Thoracic aorta (tissue), 2 donors: ENCODE measurements at regions not wholly inside any gene's neighbourhood (a gene's known extent, or its start where the extent isn't known, plus 50 kb on each side); places are given as distances from the start of the nearest gene placed in this dataset.
"Not testable (repeated sequence)": the region's sequence is repeated elsewhere in the genome, so short reads cannot be mapped to it uniquely, and the experiment has no call there.

ENCODE experiments used
- ATAC-seq: fragments of 150-250 bp; one replicate; pipeline ENCODE4 v1.8.0; 2017; ENCODE audit warnings: low read depth; ENCODE audit not compliant: insufficient number of reproducible peaks, low FRiP score
- DNase-seq: peaks from one replicate; pipeline ENCODE4 v3.0.0-alpha.2; 2020; ENCODE audit warnings: low spot score
- H3K27ac ChIP-seq, 2 donors: fragments of 200-600 bp; sonication (generic); 1 replicate in 1 of 2; 2 replicates in 1 of 2; pipeline ENCODE4 v1.5.1; 2016; ENCODE audit warnings: mild to moderate bottlenecking in 2 of 2, moderate library complexity in 2 of 2
- H3K27me3 ChIP-seq: fragments of 200-600 bp; sonication (generic); replicated peaks from 2 replicates; pipeline ENCODE4 v1.6.0; 2016; ENCODE audit warnings: mild to moderate bottlenecking; ENCODE audit not compliant: insufficient read depth
- H3K36me3 ChIP-seq: fragments of 200-600 bp; sonication (generic); one replicate; pipeline ENCODE4 v1.5.1; 2016
- H3K4me1 ChIP-seq, 2 donors: fragments of 200-600 bp; sonication (generic); 1 replicate in 1 of 2; 2 replicates in 1 of 2; pipeline versions ENCODE4 v1.5.1 to v1.6.0; 2016; ENCODE audit warnings: low read depth in 2 of 2, mild to moderate bottlenecking in 1 of 2; ENCODE audit not compliant: control insufficient read depth in 1 of 2
- H3K4me3 ChIP-seq: fragments of 200-600 bp; sonication (generic); 2 replicates; pipeline ENCODE4 v1.5.1; 2016; ENCODE audit warnings: mild to moderate bottlenecking
- H3K9me3 ChIP-seq: fragments of 200-600 bp; sonication (generic); 2 replicates; pipeline ENCODE4 v1.5.1; 2016
- TF ChIP-seq, protein P1 (sequence below): fragments of 200-600 bp; sonication (generic); IDR thresholded peaks from one replicate; pipeline ENCODE4 v1.5.1; 2019; ENCODE audit warnings: antibody characterized with exemption

DNA sequence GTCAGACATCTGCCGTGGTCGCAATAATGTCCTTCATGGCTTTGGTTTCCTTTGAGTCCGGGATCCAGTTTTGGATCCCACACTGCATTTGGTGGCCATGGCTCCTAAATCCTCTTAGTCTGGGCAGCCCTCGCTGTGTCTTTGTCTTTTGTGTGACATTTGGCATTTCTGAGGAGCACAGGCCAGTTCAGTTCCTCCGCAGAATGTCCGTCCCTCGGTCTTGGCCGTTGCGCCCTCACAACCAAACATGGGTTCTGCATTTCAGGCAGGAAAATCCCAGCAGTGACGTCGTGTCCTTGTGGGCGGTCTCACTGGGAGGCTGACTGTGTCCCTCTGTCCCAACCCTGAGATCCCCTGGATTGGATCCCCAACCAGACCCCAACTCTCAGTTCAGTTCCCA, 172.9 kb upstream of the PPP1R26 start:
- DNase-seq (no peak), ATAC-seq (no peak)
- Histone ChIP-seq H3K36me3 (no peaks in the 10 kb centered on the region), H3K9me3 (no peaks in the 10 kb centered on the region), H3K4me1 (no peaks in the 10 kb centered on the region), H3K4me3 (no peak overlapping the region), H3K27me3 (no peaks in the 10 kb centered on the region), H3K27ac (no peak overlapping the region)
- TF ChIP-seq, protein P1, sequence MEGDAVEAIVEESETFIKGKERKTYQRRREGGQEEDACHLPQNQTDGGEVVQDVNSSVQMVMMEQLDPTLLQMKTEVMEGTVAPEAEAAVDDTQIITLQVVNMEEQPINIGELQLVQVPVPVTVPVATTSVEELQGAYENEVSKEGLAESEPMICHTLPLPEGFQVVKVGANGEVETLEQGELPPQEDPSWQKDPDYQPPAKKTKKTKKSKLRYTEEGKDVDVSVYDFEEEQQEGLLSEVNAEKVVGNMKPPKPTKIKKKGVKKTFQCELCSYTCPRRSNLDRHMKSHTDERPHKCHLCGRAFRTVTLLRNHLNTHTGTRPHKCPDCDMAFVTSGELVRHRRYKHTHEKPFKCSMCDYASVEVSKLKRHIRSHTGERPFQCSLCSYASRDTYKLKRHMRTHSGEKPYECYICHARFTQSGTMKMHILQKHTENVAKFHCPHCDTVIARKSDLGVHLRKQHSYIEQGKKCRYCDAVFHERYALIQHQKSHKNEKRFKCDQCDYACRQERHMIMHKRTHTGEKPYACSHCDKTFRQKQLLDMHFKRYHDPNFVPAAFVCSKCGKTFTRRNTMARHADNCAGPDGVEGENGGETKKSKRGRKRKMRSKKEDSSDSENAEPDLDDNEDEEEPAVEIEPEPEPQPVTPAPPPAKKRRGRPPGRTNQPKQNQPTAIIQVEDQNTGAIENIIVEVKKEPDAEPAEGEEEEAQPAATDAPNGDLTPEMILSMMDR = no peak

DNA sequence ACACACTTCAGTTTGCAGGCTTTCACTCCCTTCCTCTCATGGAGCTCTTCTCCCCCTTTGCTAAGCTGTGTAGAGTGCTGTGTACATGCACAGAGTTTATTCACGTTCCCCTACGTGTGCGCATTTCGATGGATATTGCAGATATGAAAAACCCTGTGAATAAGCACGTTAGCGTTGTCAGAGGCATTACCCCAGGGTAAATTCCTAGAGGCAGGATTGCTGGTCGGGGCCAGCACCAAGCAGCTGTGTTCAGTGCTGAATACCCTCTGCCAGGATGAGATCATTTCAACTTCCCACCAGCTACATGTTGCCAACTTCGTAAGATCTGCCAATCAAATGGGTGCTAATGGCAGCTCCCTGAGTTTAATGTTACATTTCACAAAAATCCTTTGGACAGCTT, 172.3 kb upstream of the PPP1R26 start:
- TF ChIP-seq, protein P1 = no peak
- Histone ChIP-seq H3K36me3 (no peaks in the 10 kb centered on the region), H3K4me3 (no peak overlapping the region), H3K27me3 (no peaks in the 10 kb centered on the region), H3K4me1 (no peaks in the 10 kb centered on the region), H3K9me3 (peaks cover 5% of the 10 kb centered on the region), H3K27ac (no peak overlapping the region)
- DNase-seq (no peak), ATAC-seq (no peak)

DNA sequence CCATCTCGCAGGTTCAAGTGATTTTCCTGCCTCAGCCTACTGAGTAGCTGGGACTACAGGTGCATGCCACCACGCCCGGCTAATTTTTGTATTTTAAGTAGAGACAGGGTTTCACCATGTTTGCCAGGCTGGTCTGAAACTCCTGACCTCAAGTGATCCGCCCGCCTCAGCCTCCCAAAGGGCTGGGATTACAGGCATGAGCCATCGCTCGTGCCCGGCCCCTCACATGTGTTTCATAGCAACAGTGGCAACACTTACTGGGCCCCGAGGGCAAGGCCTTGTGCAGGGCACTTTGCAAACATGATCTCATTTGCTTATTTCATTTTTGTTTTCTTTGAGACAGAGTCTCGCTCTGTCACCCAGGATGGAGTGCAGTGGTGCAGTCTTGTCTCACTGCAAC, 171.7 kb upstream of the PPP1R26 start:
- H3K27ac ChIP-seq, H3K4me3 ChIP-seq, H3K4me1 ChIP-seq, ATAC-seq, DNase-seq, H3K36me3 ChIP-seq, H3K27me3 ChIP-seq: not testable (repeated sequence)
- H3K9me3 ChIP-seq = peaks cover 10% of the 10 kb centered on the region

DNA sequence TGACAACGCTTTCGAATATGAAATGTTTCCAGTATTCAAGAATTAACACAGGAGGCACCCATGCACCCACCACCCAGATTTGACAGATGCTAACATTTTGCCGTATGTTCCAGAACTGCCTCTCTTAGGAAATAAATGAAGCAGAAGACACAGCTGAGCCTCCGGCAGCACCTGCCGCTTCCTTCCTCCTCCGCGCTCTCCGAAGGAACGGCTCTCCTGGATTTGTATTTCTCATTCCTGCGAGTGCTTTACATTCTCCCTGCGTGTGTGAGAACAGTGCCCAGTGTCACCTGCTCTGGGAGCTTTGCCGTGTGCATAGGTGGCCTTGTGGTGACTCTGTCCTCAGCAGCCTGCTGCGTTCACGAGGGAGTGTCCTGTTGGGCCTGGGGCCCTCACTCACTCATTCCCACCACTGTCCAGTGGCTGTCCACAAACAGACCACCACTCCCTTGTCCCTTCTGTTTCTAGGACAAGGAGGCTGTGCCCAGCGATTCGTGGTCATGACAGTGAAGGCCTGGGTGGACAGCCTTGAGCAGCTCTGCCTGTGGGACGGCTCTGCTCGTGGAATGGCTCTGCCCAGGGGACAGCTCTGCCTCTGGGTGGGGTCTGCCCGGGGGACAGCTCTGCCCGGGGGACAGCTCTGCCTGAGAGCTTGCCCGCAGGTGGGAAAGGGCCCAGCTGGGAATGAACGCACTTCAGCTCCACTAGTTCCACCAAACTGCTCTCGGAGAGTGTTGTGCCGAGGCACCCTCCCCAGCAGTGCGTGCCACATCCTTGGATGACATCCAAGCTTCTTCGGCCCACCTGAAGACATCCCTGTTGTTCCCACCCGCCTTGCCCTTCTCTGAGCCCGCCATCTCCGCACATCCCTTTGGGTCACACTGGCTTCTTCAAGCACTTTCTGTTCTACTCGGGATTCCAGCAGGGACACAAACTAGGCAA, 170.5 kb upstream of the PPP1R26 start:
- TF ChIP-seq, protein P1 = no peak
- no peaks in the 10 kb centered on the region for H3K27me3 ChIP-seq
- no peaks in the 10 kb centered on the region for H3K36me3 ChIP-seq
- no peak overlapping the region for H3K27ac ChIP-seq
- H3K9me3 ChIP-seq = peaks cover 10% of the 10 kb centered on the region
- H3K4me1 ChIP-seq = no peaks in the 10 kb centered on the region
- DNase-seq = no peak
- no peak for ATAC-seq
- H3K4me3 ChIP-seq = no peak overlapping the region

DNA sequence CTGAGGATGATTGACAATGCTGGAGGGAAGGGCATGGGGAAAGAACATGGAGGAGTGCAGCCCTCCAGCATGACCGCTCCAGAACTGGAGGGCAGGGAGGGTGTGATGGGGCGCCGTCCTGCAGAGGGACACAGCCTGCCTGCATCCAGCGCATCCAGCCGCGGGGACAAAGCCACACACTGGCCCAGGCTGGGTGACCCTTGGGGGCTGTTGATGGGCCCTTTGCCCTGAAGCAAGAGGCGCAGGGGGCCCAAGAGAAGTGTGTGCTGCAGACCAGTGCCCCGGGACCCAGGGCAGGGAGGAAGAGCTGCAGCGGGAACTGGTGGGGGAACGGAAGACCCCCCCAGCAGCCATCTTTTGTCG, 169.8 kb upstream of the PPP1R26 start:
- Histone ChIP-seq H3K4me3 (no peak overlapping the region), H3K27me3 (no peaks in the 10 kb centered on the region), H3K4me1 (no peaks in the 10 kb centered on the region), H3K36me3 (no peaks in the 10 kb centered on the region), H3K9me3 (peaks cover 10% of the 10 kb centered on the region), H3K27ac (no peak overlapping the region)
- TF ChIP-seq, protein P1 = no peak
- ATAC-seq = no peak
- no peak for DNase-seq
